ENCODE measurements at regions not wholly inside any gene's neighbourhood (a gene's known extent, or its start where the extent isn't known, plus 50 kb on each side); places are given as distances from the start of the nearest gene placed in this dataset.

GRCh38 chr9:30075022-30075421 is 2309.4 kb upstream of the ACO1 start:
- 90% methylated on average over 15 of the region's 15 CpGs for WGBS (ENCODE audit: insufficient coverage)
- Histone ChIP-seq H3K27me3 (ENCODE audit: control insufficient read depth, insufficient read depth, low read length) (no peaks in the 10 kb centered on the region), H3K9me3 (ENCODE audit: control insufficient read depth, insufficient read depth, low read length) (peaks cover 7% of the 10 kb centered on the region), H3K27ac (ENCODE audit: low read length) (no peak overlapping the region), H3K4me3 (ENCODE audit: low read length) (no peak overlapping the region), H3K36me3 (ENCODE audit: control insufficient read depth, insufficient read depth, low read length) (no peaks in the 10 kb centered on the region), H3K4me1 (ENCODE audit: control insufficient read depth, insufficient read depth, low read length) (peaks cover 28% of the 10 kb centered on the region)
- no peak for DNase-seq
- ATAC-seq, result no peak
- Mint-ChIP-seq H3K4me3 (no peak overlapping the region), H3K27me3 (ENCODE audit: low read depth in 2 of 2) (no peaks in the 10 kb centered on the region), H3K4me1 (peaks cover 21 to 30% of the 10 kb centered on the region in 2 donors), H3K27ac (peak overlapping the region; percentile 15 to 64), H3K36me3 (peaks cover 16% of the 10 kb centered on the region), H3K9me3 (peaks cover 6% of the 10 kb centered on the region in 2 donors)
- TF ChIP-seq CTCF (IDR thresholded peaks at IDR 0.05), result no peak
- intact Hi-C loops (cut with micrococcal nuclease), result no loop called here

GRCh38 chr9:30075451-30076199 is 2308.8 kb upstream of the ACO1 start:
- peaks cover 7% of the 10 kb centered on the region for H3K9me3 ChIP-seq (ENCODE audit: control insufficient read depth, insufficient read depth, low read length)
- Mint-ChIP-seq H3K27ac (peak overlapping the region; percentile 15 to 64), H3K9me3 (peaks cover 6% of the 10 kb centered on the region in 2 donors), H3K4me1 (peaks cover 21 to 30% of the 10 kb centered on the region in 2 donors), H3K4me3 (no peak overlapping the region), H3K36me3 (peaks cover 16% of the 10 kb centered on the region), H3K27me3 (ENCODE audit: low read depth in 2 of 2) (no peaks in the 10 kb centered on the region)
- DNase-seq (peak in 1 of 2 donors; percentile 30), ATAC-seq (peak in 2 of 3 donors; percentile 56 to 73)
- no peak overlapping the region for H3K4me3 ChIP-seq (ENCODE audit: low read length)
- no peaks in the 10 kb centered on the region for H3K27me3 ChIP-seq (ENCODE audit: control insufficient read depth, insufficient read depth, low read length)
- no peak for TF ChIP-seq CTCF (IDR thresholded peaks at IDR 0.05)
- peaks cover 28% of the 10 kb centered on the region for H3K4me1 ChIP-seq (ENCODE audit: control insufficient read depth, insufficient read depth, low read length)
- no peaks in the 10 kb centered on the region for H3K36me3 ChIP-seq (ENCODE audit: control insufficient read depth, insufficient read depth, low read length)
- 80% methylated on average over 1 of the region's 3 CpGs for WGBS (ENCODE audit: insufficient coverage)
- H3K27ac ChIP-seq (ENCODE audit: low read length), result no peak overlapping the region
- intact Hi-C loops (cut with micrococcal nuclease), result no loop called here

DNA sequence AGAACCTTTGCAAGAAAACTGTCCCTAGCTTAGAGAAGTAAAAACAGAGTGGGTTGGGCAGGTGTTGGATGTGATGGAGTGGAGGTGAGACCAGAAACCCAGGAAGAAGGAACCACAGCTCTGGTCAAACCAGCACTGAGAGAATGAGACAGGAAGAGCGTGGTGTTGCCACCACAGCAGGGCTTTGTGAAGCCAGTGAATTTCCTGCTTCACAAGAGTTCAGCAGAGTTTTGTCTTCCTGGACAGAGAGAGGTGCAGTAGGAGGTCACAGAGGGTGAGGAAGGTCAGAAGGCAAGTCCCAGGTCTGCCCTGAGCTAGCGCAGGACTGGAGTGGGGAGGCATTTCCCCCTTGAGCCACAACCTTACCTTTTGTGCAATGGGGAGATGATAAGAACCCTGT is 2306.2 kb upstream of the ACO1 start:
- DNase-seq (peak in 1 of 2 donors; percentile 7), ATAC-seq (peak; percentile 52 to 80 (median 62))
- Mint-ChIP-seq H3K36me3 (peaks cover 16% of the 10 kb centered on the region), H3K27me3 (ENCODE audit: low read depth in 2 of 2) (no peaks in the 10 kb centered on the region), H3K4me3 (peak overlapping the region; percentile 69), H3K4me1 (peaks cover 21 to 30% of the 10 kb centered on the region in 2 donors), H3K9me3 (peaks cover 4 to 6% of the 10 kb centered on the region in 2 donors), H3K27ac (peak overlapping the region; percentile 36 to 86)
- intact Hi-C loops (cut with micrococcal nuclease), result no loop called here
- Histone ChIP-seq H3K4me1 (ENCODE audit: control insufficient read depth, insufficient read depth, low read length) (peaks cover 28% of the 10 kb centered on the region), H3K9me3 (ENCODE audit: control insufficient read depth, insufficient read depth, low read length) (peaks cover 7% of the 10 kb centered on the region), H3K27ac (ENCODE audit: low read length) (no peak overlapping the region), H3K36me3 (ENCODE audit: control insufficient read depth, insufficient read depth, low read length) (no peaks in the 10 kb centered on the region), H3K4me3 (ENCODE audit: low read length) (no peak overlapping the region), H3K27me3 (ENCODE audit: control insufficient read depth, insufficient read depth, low read length) (no peaks in the 10 kb centered on the region)
- 58% methylated on average over 2 of the region's 2 CpGs for WGBS (ENCODE audit: insufficient coverage)
- TF ChIP-seq CTCF (IDR thresholded peaks at IDR 0.05), result no peak

- Histone ChIP-seq H3K4me1 (ENCODE audit: control insufficient read depth, insufficient read depth, low read length) (no peaks in the 10 kb centered on the region), H3K9me3 (ENCODE audit: control insufficient read depth, insufficient read depth, low read length) (peaks cover 3% of the 10 kb centered on the region), H3K4me3 (ENCODE audit: low read length) (no peak overlapping the region), H3K27me3 (ENCODE audit: control insufficient read depth, insufficient read depth, low read length) (no peaks in the 10 kb centered on the region), H3K27ac (ENCODE audit: low read length) (no peak overlapping the region), H3K36me3 (ENCODE audit: control insufficient read depth, insufficient read depth, low read length) (no peaks in the 10 kb centered on the region)
- no peak for DNase-seq
- Mint-ChIP-seq H3K36me3 (peaks cover 5% of the 10 kb centered on the region), H3K4me3 (no peak overlapping the region), H3K9me3 (peaks cover 7 to 8% of the 10 kb centered on the region in 2 donors), H3K27ac (no peak overlapping the region), H3K27me3 (ENCODE audit: low read depth in 2 of 2) (no peaks in the 10 kb centered on the region), H3K4me1 (no peaks in the 10 kb centered on the region)
- no peak for ATAC-seq
- TF ChIP-seq CTCF (IDR thresholded peaks at IDR 0.05), result no peak
- intact Hi-C loops (cut with micrococcal nuclease), result no loop called here
- 88% methylated on average over 5 of the region's 5 CpGs for WGBS (ENCODE audit: insufficient coverage)
These were observed 2295.0 kb upstream of the ACO1 start for GRCh38 chr9:30089428-30089827.
